Lung microvascular endothelial cell (primary cell): ENCODE measurements at regions not wholly inside any gene's neighbourhood (a gene's known extent, or its start where the extent isn't known, plus 50 kb on each side); places are given as distances from the start of the nearest gene placed in this dataset.
A peak's percentile ranks its signal among the peaks of the same experiment; 100 is the strongest.
"Not testable (repeated sequence)": the region's sequence is repeated elsewhere in the genome, so short reads cannot be mapped to it uniquely, and the experiment has no call there.

Source experiments
- DNase-seq, 2 donors: peaks; one replicate each; pipeline versions ENCODE4 v3.0.0 to v3.0.0-alpha.2; 2010; ENCODE audit warnings: low read depth in 2 of 2

DNA sequence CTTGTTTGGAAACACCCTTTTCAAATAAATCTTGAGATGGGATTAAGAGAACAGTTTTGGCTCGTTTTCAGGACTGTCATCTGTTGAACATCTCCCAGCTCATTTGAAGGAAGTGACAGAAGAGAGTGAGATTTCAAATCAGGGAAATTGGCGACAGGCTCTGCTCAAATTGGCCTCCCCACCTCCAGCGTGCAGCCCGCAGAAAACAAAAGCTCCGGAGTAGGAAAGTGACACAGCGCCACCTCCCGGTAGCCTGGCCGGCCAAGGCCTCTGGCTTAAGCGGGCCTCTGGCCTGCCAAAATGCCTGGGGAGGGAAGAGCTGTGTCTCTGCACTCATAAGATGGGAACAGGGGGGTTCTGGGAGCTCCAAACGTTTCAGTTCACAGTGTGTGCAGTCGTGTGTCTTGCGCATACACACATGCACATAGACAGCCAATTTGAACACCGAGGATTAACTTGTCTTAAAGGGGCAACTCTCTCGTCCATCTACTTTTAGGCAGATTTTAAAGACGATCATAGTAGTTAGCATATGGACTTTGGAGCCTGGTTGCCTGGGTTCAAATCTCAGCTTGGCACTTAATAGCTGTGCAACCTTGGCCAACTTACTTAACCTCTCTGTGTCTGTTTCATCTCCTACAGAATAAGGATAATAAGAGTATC is 132.7 kb upstream of the RCN1 start:
- peak; percentile 57 to 70 for DNase-seq

DNA sequence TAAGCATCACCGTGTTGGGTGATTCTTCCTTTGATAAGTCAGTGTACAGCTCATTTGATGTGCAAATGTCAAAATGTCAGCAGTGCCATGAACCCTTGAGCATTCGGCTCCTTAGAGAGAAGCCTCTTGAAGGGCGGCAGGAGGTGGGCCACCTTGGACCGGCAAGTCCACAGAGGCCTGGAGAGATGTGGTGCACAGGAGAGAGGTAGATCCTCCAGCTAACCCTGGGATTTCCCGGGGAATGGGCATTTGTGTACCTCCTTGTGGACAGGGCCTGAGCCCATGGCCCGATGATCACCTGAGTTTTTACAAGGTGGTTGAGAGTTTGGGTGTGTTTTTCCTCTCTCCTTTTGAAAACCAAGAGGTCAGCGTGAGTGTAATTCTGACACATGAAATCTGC is 133.2 kb upstream of the RCN1 start:
- DNase-seq: no peak

GRCh38 chr11:31956310-31956709 is 134.6 kb upstream of the RCN1 start:
- DNase-seq: no peak

- DNase-seq: no peak
These were observed 135.0 kb upstream of the RCN1 start for GRCh38 chr11:31955838-31956237.

GRCh38 chr11:31953803-31954327 is 137.0 kb upstream of the RCN1 start:
- DNase-seq: no peak

DNA sequence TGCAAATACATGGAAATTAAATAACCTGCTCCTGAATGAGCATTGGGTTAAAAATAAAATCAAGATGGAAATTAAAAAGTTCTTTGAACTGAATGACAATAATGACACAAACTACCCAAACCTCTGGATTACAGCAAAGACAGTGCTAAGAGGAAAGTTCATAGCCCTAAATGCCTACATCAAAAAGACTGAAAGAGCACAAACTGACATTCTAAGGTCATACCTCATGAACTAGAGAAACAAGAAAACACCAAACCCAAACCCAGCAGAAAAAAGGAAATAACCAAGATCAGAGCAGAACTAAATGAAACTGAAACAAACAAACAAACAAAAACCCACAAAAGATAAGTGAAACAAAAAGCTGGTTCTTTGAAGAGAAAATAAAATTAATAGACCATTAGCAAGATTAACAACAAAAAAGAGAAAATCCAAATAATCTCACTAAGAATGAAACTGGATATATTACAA is 138.6 kb upstream of the PAX6 start:
- DNase-seq: not testable (repeated sequence)

GRCh38 chr11:31947051-31947450 is 135.9 kb upstream of the PAX6 start:
- DNase-seq: no peak

- DNase-seq: no peak
These were observed 132.1 kb upstream of the PAX6 start for GRCh38 chr11:31943056-31943780.

DNA sequence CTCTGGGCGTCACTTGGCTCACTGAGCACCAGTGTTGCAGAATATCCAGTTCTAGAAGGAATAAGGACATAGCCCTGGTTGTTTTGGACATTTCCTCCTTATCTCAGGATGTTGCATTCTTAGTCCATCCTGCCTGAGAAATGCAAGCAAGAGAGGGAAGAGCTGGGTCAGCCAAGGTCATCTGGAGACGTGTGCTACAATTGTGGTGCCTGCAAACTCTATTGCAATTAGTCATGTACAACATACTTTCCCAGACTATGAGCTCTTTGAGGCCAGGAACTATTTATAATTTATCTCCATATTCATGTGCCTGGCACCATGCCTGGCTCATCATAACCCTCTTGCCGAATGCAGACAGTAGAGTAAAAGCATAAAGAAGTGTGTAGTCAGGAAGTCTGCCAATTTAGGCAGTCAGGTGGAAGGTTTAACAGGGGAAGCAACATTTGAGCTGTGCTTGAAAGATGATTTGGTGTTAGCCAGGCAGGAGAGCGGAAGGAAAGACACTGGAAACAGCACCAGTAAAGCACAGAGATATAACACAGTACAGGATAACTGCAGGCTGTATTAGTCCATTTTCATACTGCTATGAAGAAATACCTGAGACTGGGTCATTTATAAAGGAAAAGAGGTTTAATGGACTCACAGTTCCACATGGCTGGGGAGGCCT is 129.4 kb upstream of the PAX6 start:
- DNase-seq: peak; percentile 62 to 65

GRCh38 chr11:31939004-31939403 is 127.9 kb upstream of the PAX6 start:
- no peak for DNase-seq

GRCh38 chr11:31936312-31936711 is 125.2 kb upstream of the PAX6 start:
- no peak for DNase-seq

DNA sequence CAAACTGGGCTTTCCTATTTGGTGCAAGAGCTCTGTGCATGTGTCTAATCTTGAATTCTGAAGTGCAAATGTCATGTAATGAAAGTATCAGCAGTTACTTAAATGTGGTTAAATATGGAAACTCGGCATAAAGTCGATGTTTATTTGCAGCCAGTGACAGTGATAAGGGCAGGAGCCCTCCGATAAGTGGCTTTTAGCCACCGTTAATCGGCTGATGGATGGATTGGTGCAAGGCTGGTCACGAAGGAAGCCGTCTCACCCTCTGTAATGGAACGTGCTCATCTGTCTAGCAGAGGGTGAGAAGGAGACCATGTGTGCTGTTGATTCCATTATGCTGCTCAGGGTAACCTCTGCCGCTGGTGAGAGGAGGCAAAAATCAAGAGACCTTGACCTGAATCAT is 121.8 kb upstream of the PAX6 start:
- DNase-seq: no peak

DNA sequence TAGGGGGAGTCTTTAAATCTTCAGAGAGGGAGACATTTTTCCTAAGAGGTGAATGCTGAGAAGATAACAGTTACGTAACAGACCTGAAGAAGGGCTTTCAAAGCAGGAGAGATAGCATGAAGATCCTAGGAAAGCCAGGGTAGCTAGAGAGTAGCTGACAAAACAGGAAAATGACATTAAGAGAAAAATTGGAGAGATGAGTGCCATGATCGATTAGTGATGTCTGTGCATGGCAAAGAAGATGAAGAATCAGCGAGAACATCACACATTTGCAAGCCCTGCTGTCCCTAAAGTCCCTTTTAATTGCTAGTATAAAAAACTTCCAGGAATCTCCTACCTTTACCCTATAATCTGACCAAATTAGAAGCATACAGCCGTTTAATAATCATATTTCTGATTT is 116.9 kb upstream of the PAX6 start:
- no peak for DNase-seq

DNA sequence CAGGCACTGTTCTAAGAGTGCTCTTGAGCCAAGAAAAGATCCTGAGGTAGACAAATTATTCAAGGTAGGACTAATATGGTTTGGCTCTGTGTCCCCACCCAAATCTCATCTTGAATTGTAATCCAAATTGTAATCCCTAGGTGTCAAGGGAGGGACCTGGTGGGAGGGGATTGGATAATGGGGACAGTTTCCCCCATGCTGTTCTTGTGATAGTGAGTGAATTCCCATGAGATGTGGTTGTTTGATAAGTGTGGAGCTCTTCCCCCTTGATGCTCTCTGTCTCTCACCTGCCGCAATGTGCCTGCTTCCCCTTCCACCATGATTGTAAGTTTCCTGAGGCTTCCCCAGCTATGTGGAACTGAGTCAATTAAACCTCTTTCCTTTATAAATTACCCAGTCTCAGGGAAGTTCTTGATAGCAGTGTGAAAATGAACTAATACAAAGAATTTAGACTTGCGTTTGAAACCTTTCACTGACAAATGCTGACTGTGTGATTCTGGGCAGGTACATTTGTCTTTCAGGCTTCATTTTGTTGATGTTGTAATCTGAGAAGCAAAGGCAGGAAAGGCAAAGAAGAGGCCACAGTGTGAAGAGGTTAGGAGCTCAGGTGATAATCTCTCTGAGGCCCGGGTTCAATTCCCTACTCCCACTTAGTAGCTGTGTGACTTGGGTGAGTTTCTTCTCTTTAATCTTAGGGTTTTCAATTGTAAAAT is 115.8 kb upstream of the PAX6 start:
- no peak for DNase-seq

DNA sequence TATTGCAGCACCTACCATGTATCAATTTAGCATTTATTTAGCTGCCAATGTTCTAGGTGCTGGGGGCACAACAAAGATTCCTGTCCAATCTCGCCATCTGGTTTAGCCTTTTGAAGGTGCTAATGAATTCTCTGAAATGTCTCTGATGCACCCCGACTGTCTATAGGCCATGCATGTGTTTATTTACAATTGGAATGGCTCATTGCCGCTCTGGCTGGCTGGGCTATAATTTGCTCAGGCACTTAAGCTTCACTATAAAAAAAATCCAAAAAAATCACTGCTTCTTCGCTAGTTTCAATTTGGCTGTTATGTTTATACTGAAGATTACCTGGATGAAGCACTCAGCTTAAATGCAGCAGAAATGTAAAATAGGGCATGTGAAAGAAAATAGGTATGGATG is 115.0 kb upstream of the PAX6 start:
- no peak for DNase-seq

DNA sequence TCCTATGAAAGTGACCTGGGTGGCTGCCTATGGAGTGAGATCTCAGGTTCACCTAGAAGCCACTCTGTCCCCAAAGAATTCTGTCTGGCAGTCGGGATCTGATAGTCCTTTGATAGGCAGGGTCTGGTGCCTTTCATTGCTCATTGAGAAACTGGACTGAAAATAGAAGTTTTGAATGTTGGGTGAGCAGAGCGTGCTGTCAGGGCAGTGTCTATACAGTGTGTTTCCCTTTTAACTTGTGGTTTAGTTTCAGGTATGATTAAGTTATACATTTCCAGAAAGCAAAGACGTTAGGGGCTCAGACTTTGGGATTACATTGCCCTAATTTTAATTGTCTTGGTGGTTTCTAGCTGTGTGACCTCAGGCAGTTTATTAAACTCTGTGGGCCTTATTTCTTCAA is 111.3 kb upstream of the PAX6 start:
- DNase-seq: no peak

DNA sequence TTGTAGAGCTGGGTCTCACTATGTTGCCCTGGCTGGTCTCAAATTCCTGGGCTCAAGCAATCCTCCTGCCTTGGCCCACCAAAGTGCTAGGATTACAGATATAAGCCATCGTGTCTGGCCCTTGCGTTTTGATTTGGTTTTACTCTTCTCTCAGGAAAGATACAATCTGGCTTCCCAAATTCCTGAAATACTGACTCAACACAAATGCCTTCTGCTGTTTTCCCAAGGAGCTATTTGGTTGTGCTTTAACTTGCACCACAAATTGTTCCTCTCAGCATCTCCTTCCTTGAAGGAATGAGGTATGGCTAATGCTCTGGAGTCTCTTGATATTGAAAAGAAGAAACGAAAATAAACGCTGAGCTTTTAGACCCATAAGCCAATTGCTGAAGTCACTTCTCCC is 110.0 kb upstream of the PAX6 start:
- DNase-seq: no peak

DNA sequence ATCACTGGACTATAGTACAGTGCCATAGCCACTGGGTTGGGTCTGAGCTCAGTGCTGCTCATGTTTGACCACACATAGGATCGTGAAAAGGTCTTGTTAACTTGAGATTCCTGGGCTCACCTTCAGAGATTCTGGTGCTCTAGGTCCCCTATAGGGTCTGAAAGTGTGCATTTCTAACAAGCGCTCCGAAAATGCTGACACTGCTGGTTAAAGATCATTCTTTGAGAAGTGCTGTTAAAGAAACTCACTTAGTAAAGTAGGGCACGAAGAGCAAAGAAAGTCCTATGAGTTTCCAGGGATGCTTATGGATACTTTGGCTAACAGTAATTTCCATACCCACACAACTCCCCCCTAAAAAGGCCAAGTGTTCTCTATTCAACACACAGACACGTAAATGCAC is 108.1 kb upstream of the PAX6 start:
- DNase-seq: no peak

DNA sequence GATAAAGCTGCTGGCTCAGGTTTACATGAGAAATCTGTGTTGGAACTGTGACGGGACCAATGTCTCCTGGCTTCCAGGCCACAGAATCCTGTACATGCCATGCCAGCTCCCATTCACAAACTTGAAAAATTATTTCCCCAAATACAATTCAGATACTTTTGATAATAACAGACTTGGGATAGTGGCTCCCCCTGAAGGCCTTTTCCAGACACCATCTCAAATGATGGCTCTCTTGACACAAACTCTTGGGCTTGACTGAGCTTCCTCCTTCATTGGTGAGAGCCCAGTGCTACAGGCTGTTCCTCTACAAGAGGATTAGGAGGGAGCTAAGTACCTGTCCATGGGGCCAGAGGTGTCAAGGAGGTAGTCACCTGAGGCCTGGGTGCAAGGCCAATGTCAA is 104.7 kb upstream of the PAX6 start:
- DNase-seq: no peak

GRCh38 chr11:31913985-31914384 is 102.9 kb upstream of the PAX6 start:
- no peak for DNase-seq

DNA sequence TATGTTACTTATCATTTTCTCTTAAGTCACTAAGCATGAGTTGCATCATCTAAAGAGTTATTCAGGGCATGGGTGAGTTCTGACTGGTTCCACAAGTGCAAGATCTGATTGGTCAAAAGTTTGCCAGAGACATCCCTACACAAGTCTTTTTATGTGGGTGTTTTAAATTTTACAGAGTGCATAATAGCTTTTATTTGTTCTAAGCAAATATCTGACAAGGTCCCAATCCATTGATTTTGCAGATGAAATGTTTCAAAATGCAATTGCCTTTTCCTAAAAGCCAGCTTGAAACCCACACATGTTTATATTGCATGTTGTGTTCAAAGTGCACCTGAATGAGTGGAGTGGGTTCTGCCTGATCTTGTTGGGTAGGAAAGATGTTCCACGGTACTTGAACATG is 101.7 kb upstream of the PAX6 start:
- DNase-seq: no peak
